ENCODE measurements at regions not wholly inside any gene's neighbourhood (a gene's known extent, or its start where the extent isn't known, plus 50 kb on each side); places are given as distances from the start of the nearest gene placed in this dataset.

DNA sequence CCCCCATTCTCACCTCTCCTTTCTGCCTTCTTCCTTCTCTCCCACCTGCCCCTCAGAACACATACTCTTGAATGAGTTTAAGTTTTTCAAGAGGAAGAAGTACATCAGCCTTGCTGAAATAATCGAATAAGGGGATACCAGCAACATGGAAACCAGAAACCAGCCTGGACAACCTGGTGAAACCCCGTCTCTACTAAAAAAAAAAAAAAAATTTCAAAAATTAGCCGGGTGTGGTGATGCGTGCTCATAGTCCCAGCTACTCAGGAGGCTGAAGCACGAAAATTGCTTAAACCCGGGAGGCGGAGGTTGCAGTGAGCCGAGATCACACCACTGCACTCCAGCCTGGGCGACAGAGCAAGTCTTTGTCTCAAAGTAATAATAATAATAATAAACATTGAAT is 75.0 kb upstream of the SLC1A4 start:
- Histone ChIP-seq H2BK20ac (ENCODE audit: low read depth, low read length) (no peak overlapping the region), H3K79me1 (ENCODE audit: low read depth in 1 of 2, low read length in 2 of 2) (no peaks in the 10 kb centered on the region), H3K4ac (ENCODE audit: low read depth, low read length) (no peak overlapping the region), H3K9me3 (ENCODE audit: control insufficient read depth, insufficient read depth, low read length) (no peaks in the 10 kb centered on the region), H3K56ac (ENCODE audit: extremely low read depth, insufficient read depth, low read length) (no peak overlapping the region), H2AK9ac (replicated peaks; ENCODE audit: low read depth, low read length, poor library complexity) (no peak overlapping the region), H3K18ac (ENCODE audit: low read depth, low read length) (no peak overlapping the region), H4K8ac (ENCODE audit: low read depth in 2 of 2, low read length in 2 of 2) (no peak overlapping the region), H2AFZ (replicated peaks; ENCODE audit: low read length, poor library complexity) (no peak overlapping the region), H3K4me3 (ENCODE audit: insufficient read depth, low read depth, low read length) (no peak overlapping the region), H3K23ac (ENCODE audit: low read depth, low read length) (no peak overlapping the region), H3K27ac (ENCODE audit: insufficient read depth, low read length) (no peak overlapping the region), H3K4me1 (ENCODE audit: control insufficient read depth, insufficient read depth, low read length) (no peaks in the 10 kb centered on the region), H3K9me1 (ENCODE audit: insufficient read depth, low read length) (no peaks in the 10 kb centered on the region), H2BK5ac (ENCODE audit: low read depth, low read length, poor library complexity, severe bottlenecking) (no peak overlapping the region), H3K9ac (ENCODE audit: low read depth, low read length) (no peak overlapping the region), H3K4me2 (ENCODE audit: low read depth, low read length) (no peak overlapping the region), H3K27me3 (ENCODE audit: control insufficient read depth, insufficient read depth, low read length) (peaks cover 29% of the 10 kb centered on the region), H2AK5ac (ENCODE audit: low read depth, low read length) (no peak overlapping the region), H2BK120ac (ENCODE audit: low read depth, low read length) (no peak overlapping the region), H3K36me3 (ENCODE audit: control insufficient read depth, insufficient read depth, low read length) (no peaks in the 10 kb centered on the region), H3K14ac (replicated peaks; ENCODE audit: low read depth, low read length) (no peak overlapping the region), H2BK15ac (ENCODE audit: low read depth, low read length) (no peak overlapping the region), H4K20me1 (ENCODE audit: insufficient read depth, low read length) (no peaks in the 10 kb centered on the region), H4K91ac (ENCODE audit: insufficient read depth, low read depth, low read length) (no peak overlapping the region), H4K5ac (ENCODE audit: low read depth, low read length) (no peak overlapping the region)
- DNase-seq (no peak), ATAC-seq (ENCODE audit: low read depth) (no peak)
- in situ Hi-C loops (cut with MboI; ENCODE audit: low sequenced_read_pairs), result loop anchor here (25.0 kb wide), 1 partner anchor 248 kb away; no protein-coding TSS in a partner anchor
- POLR2A ChIA-PET (ENCODE audit: unreplicated experiment), result no interaction called here
- no peak for TF ChIP-seq RFX5 (IDR thresholded peaks at IDR 0.05; ENCODE audit: low read depth, low read length)
- CTCF ChIA-PET, result interaction anchor here (0.6 kb wide), 1 partner anchor 30 kb away, joined by 3 read pairs; no protein-coding TSS in a partner anchor
- intact Hi-C loops (cut with micrococcal nuclease), result no loop called here
- dilution Hi-C loops (cut with HindIII; ENCODE audit: low sequenced_read_pairs, unreplicated experiment), result no loop called here
- no TSS peak for BruUV-seq (replicated peaks)
- no CpG with 5 or more reads among the region's 9 CpGs for WGBS, 2 experiments (ENCODE audit: extremely low coverage in 2 of 2, insufficient read length in 1 of 2)

Measured in IMR-90 (cell line).